HG03571 (cell line): ENCODE measurements at regions not wholly inside any gene's neighbourhood (a gene's known extent, or its start where the extent isn't known, plus 50 kb on each side); places are given as distances from the start of the nearest gene placed in this dataset.

Experiments
- ATAC-seq: cut with Tn5 transposase; IDR thresholded peaks from one replicate; pipeline ENCODE4 v1.9.1; 2021; ENCODE audit not compliant: unreplicated experiment

DNA sequence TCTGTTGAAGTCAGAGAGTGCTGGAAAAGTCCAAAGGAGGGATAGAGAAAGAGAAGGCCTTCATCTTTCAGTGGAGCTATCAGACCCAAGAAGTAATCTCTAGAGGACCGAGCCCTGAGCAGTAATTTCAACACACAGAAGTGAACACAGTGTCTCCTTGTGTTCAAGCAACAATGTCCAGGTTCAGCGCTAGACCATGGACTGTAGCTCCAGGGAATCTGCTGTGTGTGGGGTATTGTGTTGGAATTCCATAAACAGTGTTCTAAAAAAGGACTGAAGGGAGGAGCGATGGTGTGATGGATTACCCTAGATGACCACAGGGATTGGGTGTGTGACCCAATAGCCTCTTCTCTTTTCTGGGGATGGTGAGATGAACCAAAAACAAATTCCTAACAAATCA is 165.9 kb downstream of the BLID start:
- ATAC-seq: no peak

DNA sequence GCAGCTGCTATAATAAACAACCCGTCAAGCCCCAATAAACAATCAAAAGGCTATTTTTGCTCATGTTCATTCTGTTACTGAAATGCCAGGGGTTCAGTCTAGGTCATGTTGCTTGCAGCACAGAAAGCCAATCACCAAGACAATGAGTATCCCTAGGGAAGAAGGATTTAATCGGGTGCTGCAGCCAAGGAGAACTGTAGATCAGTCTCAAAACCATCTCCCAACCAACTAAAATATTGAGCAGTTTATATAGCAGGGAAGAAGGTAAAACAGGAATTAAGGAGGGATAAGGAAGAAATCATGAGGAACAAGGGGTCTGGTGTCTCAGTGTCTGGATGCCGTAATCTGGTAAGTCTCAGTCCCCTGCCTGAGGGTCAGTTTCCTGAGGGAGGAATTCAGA is 169.5 kb downstream of the BLID start:
- ATAC-seq: no peak

DNA sequence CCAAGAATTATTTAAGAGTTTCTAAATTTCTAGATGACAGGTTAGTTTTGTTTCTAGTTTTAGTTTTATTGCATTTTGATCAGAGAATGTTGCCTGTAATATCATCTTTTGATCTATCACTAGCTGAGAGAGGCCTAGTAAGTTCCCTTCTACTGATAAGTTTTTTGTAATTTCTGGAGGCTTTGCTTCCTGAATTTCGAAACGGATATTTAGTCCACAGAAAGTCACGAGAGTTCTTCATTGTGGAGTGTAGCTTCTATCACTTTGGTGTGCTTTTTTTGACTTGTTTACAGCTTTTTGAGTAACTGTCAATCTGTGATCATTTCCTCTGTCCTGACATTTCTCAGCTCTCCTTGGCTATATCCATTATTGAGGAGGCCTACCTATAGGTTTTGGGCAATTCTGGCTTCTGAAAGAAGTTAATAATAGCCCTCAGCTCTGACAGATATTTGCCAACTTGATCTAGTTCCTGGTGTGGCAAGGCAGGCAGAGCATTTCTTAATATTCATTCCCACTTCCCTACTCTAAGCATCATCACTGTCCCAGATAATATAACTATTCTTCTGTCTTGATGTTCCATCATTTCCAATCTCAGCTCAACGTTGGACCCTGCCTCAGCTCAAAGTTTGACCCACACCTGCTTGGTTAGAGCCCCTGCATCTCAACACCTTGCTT is 171.3 kb downstream of the BLID start:
- no peak for ATAC-seq

DNA sequence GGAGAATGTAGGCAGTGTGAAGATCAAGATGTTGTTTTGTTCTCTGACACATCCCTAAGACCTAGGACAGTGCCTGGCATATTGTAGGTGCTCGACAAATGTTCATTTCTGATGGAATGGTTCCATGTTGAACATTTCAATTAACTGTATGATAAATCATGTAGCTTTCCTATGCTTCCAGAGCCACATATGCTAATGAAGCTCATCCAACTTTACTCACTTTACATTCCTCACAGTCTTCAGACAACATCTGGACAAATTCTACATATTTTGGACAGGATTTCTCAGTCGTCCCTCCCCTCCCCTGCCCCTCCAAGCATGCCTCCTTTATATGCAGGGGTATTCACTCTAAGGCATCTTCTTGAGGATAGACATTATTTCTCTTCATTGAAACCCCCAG is 177.9 kb downstream of the BLID start:
- no peak for ATAC-seq

GRCh38 chr11:121936781-121937447 is 179.1 kb downstream of the BLID start:
- no peak for ATAC-seq

GRCh38 chr11:121936370-121936769 is 179.6 kb downstream of the BLID start:
- no peak for ATAC-seq

DNA sequence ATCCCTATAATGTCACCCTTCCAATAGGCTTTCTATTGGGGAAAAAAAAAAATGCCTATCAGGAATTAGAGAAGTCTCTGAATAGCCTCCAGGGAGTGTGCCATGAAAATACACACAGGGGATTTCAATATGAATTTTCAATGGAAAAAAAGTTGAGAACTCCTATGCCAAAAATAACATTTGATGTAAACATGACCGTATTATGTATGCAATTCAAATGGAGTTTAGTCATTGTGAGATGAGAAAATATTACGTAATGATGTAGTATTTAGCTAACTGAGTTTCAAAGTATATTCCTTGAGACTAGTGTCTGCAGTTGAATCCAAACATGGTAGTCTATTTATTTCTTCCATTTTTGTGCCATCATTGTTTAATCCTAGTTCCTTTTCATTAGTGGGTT is 182.3 kb downstream of the BLID start:
- no peak for ATAC-seq

DNA sequence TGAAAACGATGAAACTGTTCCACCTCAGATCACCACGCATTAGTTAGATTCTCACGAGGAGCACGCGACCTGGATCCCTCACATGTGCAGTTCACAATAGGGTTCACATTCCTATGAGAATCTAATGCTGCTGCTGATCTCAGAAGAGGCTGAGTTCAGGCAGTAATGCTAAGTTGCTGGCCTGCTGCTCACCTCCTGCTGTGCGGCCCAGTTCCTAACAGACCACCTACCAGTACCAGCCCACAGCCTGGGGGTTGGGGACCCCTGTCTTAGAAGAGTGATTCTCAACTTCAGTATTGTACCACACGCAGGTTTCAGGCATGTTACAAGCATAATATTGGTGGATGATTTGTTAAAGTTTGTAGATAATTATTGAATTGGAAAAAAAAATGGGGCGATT is 182.7 kb downstream of the BLID start:
- no peak for ATAC-seq

GRCh38 chr11:121932646-121933185 is 183.3 kb downstream of the BLID start:
- ATAC-seq: no peak

- ATAC-seq: no peak
These were observed 184.2 kb downstream of the BLID start for GRCh38 chr11:121931748-121932352.

DNA sequence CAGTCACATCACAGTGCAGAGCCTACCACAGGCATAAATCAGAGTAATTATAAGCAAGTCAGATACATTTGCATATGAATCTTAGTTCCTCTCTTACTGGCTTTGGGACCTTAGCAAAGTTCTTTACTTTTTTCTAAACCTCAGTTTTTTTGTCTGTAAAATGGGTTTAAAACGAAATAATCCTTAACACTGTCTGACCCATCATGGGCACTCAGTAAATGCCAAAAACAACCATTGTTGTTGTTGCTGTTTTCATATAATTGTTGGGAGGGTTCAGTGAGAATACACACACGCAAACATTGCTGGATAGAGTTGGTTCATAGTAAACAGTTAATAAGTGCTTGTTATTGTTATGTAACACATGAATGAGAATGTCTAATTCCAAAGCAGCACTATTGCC is 184.9 kb downstream of the BLID start:
- ATAC-seq: no peak

GRCh38 chr11:121930004-121930965 is 185.7 kb downstream of the BLID start:
- no peak for ATAC-seq

DNA sequence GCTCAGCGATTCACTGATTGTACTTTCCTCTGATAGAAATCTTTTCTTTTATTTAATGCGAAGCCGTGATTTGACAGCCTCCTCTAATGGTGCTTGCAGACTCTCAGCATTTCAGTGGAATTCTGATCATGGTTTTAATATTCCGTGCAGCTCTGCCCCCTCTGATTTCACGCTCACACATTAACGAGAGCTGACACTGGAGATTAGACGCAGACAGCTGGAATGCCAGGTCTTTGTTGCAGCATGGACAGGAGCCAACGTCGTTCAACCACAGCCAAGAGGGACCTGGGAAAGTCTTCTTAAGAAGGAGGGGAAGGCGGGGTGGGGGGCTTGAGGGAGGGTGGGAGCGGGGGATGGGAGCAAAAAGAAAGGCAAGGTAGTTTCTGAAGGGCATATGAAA is 186.4 kb downstream of the BLID start:
- ATAC-seq: no peak

DNA sequence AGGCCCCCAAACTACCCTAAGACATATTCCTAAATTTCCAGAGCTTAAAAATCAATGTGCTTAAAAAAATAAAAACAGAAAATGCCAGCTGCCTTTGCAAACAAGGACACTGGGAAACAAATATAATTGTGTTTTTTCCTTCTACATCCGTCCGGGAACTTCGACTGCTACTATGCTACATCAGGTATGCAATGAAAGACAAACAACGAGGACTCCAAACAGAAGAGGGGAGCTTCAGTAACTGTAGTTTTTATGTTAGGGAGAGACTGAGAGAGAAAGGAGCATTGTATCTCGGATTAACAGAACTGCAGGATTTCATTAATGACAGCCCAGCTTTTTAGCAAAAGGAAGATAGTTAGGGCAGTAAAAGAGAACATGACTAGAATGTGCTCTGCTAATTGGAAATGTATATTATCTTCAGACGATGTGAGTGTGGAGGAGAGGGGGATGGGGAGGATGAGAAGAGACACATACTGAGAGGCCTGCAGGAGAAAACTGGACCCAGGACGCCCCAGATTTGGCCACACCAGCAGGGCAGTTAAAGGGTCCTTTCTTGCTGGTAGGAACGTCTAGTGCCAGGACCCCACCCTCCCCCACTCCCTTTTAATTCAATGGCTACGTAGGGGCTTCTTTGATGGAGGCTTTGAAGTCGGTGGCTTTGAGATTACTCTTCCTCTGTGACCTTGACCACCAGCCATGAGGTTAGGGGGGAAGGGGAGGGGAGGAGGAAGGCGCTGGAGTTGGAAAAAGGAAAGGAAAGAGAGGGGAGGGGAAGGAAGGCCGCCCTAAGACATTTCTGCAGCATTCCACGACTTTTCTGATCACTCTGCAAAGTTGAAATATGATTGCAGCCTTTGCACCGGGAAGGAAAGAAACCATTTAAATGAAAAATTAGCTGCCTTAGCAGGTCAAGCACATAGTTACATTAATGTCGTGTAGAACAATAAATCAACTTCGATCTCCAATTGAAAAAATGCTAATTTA is 187.1 kb downstream of the BLID start:
- ATAC-seq: no peak

GRCh38 chr11:121927789-121928188 is 188.2 kb downstream of the BLID start:
- ATAC-seq: no peak

- ATAC-seq: no peak
These were observed 188.8 kb downstream of the BLID start for GRCh38 chr11:121927097-121927785.

DNA sequence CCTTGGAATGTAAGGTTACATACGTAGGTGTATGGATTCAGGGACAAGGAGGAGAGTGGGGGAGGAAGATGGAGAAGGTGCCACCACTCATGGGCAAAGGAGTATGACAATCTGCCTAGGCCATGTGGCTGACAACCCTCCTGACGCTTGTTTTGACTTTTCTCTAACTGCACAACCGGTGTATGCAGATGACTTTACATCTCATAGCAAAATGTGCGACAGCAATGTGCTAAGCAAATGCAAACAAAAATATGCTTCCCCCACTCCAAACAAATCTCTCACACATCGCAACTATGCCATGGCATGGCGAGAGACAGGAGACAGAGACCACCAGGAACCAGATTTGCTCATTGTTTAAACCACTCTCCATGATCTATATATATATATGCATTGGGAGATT is 191.8 kb downstream of the BLID start:
- ATAC-seq: no peak

GRCh38 chr11:121917482-121917881 is 198.5 kb downstream of the BLID start:
- no peak for ATAC-seq

- no peak for ATAC-seq
These were observed 201.4 kb downstream of the BLID start for GRCh38 chr11:121914508-121915059.
